ENCODE measurements at regions not wholly inside any gene's neighbourhood (a gene's known extent, or its start where the extent isn't known, plus 50 kb on each side); places are given as distances from the start of the nearest gene placed in this dataset.

DNA sequence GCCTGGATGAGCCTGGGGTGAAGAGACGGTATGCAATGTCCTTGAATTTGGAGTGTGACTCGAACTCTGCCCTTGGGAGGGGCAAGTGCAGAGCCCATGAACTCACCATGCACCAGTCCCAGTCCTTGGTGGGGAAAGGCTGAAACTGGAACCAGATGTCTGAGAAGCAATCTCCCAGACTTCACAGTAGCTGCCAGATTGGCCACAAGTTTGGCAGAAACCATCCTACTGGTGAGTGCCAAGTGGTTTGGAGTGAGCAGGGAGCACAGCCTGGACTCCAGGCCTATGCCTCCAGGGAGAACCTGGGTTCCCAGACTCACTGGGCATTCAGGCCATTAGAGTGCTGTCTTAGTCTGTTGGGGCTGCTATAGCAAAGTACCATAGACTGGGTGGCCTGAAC lies 99.6 kb upstream of the LYZL1 start:
- no peaks in the 10 kb centered on the region for H3K9me2 ChIP-seq (ENCODE audit: low read depth, low read length)
- H4K20me1 ChIP-seq (ENCODE audit: insufficient read depth, low read length): no peaks in the 10 kb centered on the region
- TF ChIP-seq CTCF (IDR thresholded peaks at IDR 0.05; ENCODE audit: low read length) (no peak), EZH2 (IDR thresholded peaks at IDR 0.05; ENCODE audit: borderline replicate concordance, low read length) (no peak)
- H3K27me3 ChIP-seq (ENCODE audit: insufficient read depth, low read length): no peaks in the 10 kb centered on the region
- no peaks in the 10 kb centered on the region for H3K4me1 ChIP-seq (ENCODE audit: insufficient read depth, low read length, severe bottlenecking)
- H3K9ac ChIP-seq (ENCODE audit: low read length): no peak overlapping the region
- H3K9me3 ChIP-seq (ENCODE audit: low read length): no peaks in the 10 kb centered on the region
- no peak overlapping the region for H3K4me2 ChIP-seq (ENCODE audit: low read length)
- H3K79me2 ChIP-seq (ENCODE audit: insufficient read depth, low read length): no peaks in the 10 kb centered on the region
- H2AFZ ChIP-seq (ENCODE audit: low read length): no peak overlapping the region
- H3K36me3 ChIP-seq (ENCODE audit: insufficient read depth, low read length): no peaks in the 10 kb centered on the region
- no peaks in the 10 kb centered on the region for H3F3A ChIP-seq (ENCODE audit: insufficient read depth, low read length)
- no peak overlapping the region for H3K4me3 ChIP-seq (ENCODE audit: low read depth, low read length, poor library complexity, severe bottlenecking)
- H3K27ac ChIP-seq (ENCODE audit: low read depth, low read length, poor library complexity, severe bottlenecking): no peak overlapping the region

DNA sequence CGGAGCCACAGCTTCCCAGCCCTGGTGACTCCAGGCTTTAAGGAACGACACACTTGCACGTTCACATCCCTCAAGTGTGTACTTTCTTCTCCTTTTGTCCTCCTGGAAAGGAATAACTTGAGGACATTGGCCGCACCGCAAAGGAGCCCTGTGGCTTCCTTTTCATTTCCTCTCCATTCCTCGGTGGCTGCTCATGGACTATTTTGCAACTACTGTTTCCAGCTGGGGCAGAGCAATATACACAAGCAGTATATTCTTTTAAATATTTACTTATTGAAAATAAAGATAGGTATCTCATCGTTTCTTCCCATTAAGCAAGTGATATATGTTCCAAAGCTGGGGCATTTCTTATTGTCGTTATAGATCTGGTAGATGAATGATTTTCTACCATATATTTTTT lies 97.2 kb upstream of the LYZL1 start:
- H3K4me1 ChIP-seq (ENCODE audit: insufficient read depth, low read length, severe bottlenecking): no peaks in the 10 kb centered on the region
- H3K4me3 ChIP-seq (ENCODE audit: low read depth, low read length, poor library complexity, severe bottlenecking): no peak overlapping the region
- no peaks in the 10 kb centered on the region for H3K27me3 ChIP-seq (ENCODE audit: insufficient read depth, low read length)
- TF ChIP-seq CTCF (IDR thresholded peaks at IDR 0.05; ENCODE audit: low read length): no peak
- no peak for TF ChIP-seq EZH2 (IDR thresholded peaks at IDR 0.05; ENCODE audit: borderline replicate concordance, low read length)
- no peak overlapping the region for H3K27ac ChIP-seq (ENCODE audit: low read depth, low read length, poor library complexity, severe bottlenecking)
- H3K79me2 ChIP-seq (ENCODE audit: insufficient read depth, low read length): no peaks in the 10 kb centered on the region
- no peaks in the 10 kb centered on the region for H3K9me3 ChIP-seq (ENCODE audit: low read length)
- no peak overlapping the region for H3K9ac ChIP-seq (ENCODE audit: low read length)
- no peaks in the 10 kb centered on the region for H4K20me1 ChIP-seq (ENCODE audit: insufficient read depth, low read length)
- no peaks in the 10 kb centered on the region for H3K36me3 ChIP-seq (ENCODE audit: insufficient read depth, low read length)
- H3K4me2 ChIP-seq (ENCODE audit: low read length): no peak overlapping the region
- no peaks in the 10 kb centered on the region for H3F3A ChIP-seq (ENCODE audit: insufficient read depth, low read length)
- no peak overlapping the region for H2AFZ ChIP-seq (ENCODE audit: low read length)
- H3K9me2 ChIP-seq (ENCODE audit: low read depth, low read length): no peaks in the 10 kb centered on the region

DNA sequence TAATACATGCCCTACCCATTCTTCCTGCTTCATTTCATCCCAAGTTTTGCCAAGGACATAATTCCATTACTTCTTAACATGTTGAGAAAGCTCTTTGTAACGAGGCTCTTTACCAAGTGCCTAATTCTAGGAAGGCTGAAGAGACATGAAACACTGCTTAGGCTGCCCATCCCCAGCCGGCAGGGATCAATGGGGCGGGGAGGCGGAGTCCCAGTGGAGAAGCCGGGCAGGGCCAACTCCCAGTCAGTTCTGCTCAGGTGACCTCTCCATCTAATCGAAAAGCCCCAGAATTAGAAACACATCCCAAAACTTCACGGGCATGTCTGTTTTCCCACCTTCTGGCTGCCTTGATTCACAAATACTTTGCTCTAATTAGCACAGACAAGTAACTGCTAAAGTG lies 89.5 kb upstream of the LYZL1 start:
- Histone ChIP-seq H3K4me3 (ENCODE audit: low read depth, low read length, poor library complexity, severe bottlenecking) (no peak overlapping the region), H3K79me2 (ENCODE audit: insufficient read depth, low read length) (no peaks in the 10 kb centered on the region), H3F3A (ENCODE audit: insufficient read depth, low read length) (no peaks in the 10 kb centered on the region), H3K9ac (ENCODE audit: low read length) (no peak overlapping the region), H3K27ac (ENCODE audit: low read depth, low read length, poor library complexity, severe bottlenecking) (no peak overlapping the region), H2AFZ (ENCODE audit: low read length) (no peak overlapping the region), H3K9me2 (ENCODE audit: low read depth, low read length) (no peaks in the 10 kb centered on the region), H3K4me2 (ENCODE audit: low read length) (no peak overlapping the region), H3K27me3 (ENCODE audit: insufficient read depth, low read length) (no peaks in the 10 kb centered on the region), H3K9me3 (ENCODE audit: low read length) (no peaks in the 10 kb centered on the region), H4K20me1 (ENCODE audit: insufficient read depth, low read length) (no peaks in the 10 kb centered on the region), H3K4me1 (ENCODE audit: insufficient read depth, low read length, severe bottlenecking) (no peaks in the 10 kb centered on the region), H3K36me3 (ENCODE audit: insufficient read depth, low read length) (no peaks in the 10 kb centered on the region)
- TF ChIP-seq CTCF (IDR thresholded peaks at IDR 0.05; ENCODE audit: low read length): no peak
- no peak for TF ChIP-seq EZH2 (IDR thresholded peaks at IDR 0.05; ENCODE audit: borderline replicate concordance, low read length)

Data from OCI-LY1 (cell line).